ENCODE measurements at regions not wholly inside any gene's neighbourhood (a gene's known extent, or its start where the extent isn't known, plus 50 kb on each side); places are given as distances from the start of the nearest gene placed in this dataset.

DNA sequence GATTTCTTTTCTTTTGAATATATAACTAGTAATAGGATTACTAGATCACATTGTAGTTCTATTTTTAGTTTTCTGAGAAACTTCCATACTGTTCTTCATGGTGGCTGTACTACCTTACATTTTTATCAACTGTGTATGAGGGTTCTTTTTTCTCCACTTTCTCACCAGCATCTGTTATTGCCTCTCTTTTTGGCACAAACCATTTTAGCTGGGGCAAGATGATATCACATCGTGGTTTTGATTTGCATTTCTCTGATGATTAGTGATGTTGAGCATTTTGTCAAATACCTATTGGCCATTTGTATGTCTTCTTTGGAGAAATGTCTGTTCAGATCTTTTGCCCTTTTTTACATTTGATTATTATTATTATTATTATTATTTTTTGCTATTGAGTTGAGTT is 86.1 kb upstream of the TCF21 start:
- TF ChIP-seq, protein P1, sequence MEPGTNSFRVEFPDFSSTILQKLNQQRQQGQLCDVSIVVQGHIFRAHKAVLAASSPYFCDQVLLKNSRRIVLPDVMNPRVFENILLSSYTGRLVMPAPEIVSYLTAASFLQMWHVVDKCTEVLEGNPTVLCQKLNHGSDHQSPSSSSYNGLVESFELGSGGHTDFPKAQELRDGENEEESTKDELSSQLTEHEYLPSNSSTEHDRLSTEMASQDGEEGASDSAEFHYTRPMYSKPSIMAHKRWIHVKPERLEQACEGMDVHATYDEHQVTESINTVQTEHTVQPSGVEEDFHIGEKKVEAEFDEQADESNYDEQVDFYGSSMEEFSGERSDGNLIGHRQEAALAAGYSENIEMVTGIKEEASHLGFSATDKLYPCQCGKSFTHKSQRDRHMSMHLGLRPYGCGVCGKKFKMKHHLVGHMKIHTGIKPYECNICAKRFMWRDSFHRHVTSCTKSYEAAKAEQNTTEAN (CRISPR knock-in tag; IDR thresholded peaks at IDR 0.05): no peak
- TF ChIP-seq, protein P2, sequence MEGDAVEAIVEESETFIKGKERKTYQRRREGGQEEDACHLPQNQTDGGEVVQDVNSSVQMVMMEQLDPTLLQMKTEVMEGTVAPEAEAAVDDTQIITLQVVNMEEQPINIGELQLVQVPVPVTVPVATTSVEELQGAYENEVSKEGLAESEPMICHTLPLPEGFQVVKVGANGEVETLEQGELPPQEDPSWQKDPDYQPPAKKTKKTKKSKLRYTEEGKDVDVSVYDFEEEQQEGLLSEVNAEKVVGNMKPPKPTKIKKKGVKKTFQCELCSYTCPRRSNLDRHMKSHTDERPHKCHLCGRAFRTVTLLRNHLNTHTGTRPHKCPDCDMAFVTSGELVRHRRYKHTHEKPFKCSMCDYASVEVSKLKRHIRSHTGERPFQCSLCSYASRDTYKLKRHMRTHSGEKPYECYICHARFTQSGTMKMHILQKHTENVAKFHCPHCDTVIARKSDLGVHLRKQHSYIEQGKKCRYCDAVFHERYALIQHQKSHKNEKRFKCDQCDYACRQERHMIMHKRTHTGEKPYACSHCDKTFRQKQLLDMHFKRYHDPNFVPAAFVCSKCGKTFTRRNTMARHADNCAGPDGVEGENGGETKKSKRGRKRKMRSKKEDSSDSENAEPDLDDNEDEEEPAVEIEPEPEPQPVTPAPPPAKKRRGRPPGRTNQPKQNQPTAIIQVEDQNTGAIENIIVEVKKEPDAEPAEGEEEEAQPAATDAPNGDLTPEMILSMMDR (IDR thresholded peaks at IDR 0.05): no peak
- TF ChIP-seq, protein P3, sequence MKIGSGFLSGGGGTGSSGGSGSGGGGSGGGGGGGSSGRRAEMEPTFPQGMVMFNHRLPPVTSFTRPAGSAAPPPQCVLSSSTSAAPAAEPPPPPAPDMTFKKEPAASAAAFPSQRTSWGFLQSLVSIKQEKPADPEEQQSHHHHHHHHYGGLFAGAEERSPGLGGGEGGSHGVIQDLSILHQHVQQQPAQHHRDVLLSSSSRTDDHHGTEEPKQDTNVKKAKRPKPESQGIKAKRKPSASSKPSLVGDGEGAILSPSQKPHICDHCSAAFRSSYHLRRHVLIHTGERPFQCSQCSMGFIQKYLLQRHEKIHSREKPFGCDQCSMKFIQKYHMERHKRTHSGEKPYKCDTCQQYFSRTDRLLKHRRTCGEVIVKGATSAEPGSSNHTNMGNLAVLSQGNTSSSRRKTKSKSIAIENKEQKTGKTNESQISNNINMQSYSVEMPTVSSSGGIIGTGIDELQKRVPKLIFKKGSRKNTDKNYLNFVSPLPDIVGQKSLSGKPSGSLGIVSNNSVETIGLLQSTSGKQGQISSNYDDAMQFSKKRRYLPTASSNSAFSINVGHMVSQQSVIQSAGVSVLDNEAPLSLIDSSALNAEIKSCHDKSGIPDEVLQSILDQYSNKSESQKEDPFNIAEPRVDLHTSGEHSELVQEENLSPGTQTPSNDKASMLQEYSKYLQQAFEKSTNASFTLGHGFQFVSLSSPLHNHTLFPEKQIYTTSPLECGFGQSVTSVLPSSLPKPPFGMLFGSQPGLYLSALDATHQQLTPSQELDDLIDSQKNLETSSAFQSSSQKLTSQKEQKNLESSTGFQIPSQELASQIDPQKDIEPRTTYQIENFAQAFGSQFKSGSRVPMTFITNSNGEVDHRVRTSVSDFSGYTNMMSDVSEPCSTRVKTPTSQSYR (CRISPR knock-in tag; IDR thresholded peaks at IDR 0.05): no peak
- TF ChIP-seq, protein P4, sequence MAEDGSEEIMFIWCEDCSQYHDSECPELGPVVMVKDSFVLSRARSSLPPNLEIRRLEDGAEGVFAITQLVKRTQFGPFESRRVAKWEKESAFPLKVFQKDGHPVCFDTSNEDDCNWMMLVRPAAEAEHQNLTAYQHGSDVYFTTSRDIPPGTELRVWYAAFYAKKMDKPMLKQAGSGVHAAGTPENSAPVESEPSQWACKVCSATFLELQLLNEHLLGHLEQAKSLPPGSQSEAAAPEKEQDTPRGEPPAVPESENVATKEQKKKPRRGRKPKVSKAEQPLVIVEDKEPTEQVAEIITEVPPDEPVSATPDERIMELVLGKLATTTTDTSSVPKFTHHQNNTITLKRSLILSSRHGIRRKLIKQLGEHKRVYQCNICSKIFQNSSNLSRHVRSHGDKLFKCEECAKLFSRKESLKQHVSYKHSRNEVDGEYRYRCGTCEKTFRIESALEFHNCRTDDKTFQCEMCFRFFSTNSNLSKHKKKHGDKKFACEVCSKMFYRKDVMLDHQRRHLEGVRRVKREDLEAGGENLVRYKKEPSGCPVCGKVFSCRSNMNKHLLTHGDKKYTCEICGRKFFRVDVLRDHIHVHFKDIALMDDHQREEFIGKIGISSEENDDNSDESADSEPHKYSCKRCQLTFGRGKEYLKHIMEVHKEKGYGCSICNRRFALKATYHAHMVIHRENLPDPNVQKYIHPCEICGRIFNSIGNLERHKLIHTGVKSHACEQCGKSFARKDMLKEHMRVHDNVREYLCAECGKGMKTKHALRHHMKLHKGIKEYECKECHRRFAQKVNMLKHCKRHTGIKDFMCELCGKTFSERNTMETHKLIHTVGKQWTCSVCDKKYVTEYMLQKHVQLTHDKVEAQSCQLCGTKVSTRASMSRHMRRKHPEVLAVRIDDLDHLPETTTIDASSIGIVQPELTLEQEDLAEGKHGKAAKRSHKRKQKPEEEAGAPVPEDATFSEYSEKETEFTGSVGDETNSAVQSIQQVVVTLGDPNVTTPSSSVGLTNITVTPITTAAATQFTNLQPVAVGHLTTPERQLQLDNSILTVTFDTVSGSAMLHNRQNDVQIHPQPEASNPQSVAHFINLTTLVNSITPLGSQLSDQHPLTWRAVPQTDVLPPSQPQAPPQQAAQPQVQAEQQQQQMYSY (CRISPR knock-in tag; IDR thresholded peaks at IDR 0.05): no peak
- TF ChIP-seq ELF4 (CRISPR knock-in tag; IDR thresholded peaks at IDR 0.05; ENCODE audit: low read depth) (no peak), NFYB (CRISPR knock-in tag; conservative IDR thresholded peaks at IDR 0.05; ENCODE audit: low read depth) (no peak), FOXP1 (CRISPR knock-in tag; IDR thresholded peaks at IDR 0.05; ENCODE audit: borderline replicate concordance) (no peak), RORB (CRISPR knock-in tag; IDR thresholded peaks at IDR 0.05) (no peak), KAT7 (CRISPR knock-in tag; IDR thresholded peaks at IDR 0.05; ENCODE audit: borderline replicate concordance) (no peak), ZNF232 (CRISPR knock-in tag; IDR thresholded peaks at IDR 0.05) (no peak)
- TF ChIP-seq, protein P5, sequence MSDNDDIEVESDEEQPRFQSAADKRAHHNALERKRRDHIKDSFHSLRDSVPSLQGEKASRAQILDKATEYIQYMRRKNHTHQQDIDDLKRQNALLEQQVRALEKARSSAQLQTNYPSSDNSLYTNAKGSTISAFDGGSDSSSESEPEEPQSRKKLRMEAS (CRISPR knock-in tag; IDR thresholded peaks at IDR 0.05): no peak
- TF ChIP-seq, protein P6, sequence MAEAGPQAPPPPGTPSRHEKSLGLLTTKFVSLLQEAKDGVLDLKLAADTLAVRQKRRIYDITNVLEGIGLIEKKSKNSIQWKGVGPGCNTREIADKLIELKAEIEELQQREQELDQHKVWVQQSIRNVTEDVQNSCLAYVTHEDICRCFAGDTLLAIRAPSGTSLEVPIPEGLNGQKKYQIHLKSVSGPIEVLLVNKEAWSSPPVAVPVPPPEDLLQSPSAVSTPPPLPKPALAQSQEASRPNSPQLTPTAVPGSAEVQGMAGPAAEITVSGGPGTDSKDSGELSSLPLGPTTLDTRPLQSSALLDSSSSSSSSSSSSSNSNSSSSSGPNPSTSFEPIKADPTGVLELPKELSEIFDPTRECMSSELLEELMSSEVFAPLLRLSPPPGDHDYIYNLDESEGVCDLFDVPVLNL (CRISPR knock-in tag; IDR thresholded peaks at IDR 0.05; ENCODE audit: borderline replicate concordance, low read depth): no peak
- TF ChIP-seq, protein P7, sequence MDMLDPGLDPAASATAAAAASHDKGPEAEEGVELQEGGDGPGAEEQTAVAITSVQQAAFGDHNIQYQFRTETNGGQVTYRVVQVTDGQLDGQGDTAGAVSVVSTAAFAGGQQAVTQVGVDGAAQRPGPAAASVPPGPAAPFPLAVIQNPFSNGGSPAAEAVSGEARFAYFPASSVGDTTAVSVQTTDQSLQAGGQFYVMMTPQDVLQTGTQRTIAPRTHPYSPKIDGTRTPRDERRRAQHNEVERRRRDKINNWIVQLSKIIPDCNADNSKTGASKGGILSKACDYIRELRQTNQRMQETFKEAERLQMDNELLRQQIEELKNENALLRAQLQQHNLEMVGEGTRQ (CRISPR knock-in tag; IDR thresholded peaks at IDR 0.05): no peak
